Mucosa of rectum (tissue), 2 donors: ENCODE measurements at regions not wholly inside any gene's neighbourhood (a gene's known extent, or its start where the extent isn't known, plus 50 kb on each side); places are given as distances from the start of the nearest gene placed in this dataset.

Source experiments
- H3K27ac ChIP-seq, 2 donors: one replicate each; pipeline ENCODE4 v1.7.0; 2013; ENCODE audit warnings: inconsistent platforms in 2 of 2, low read depth in 2 of 2, low read length in 2 of 2
- H3K27me3 ChIP-seq, 2 donors: one replicate each; pipeline ENCODE4 v1.7.0; 2013; ENCODE audit warnings: low read length in 2 of 2; ENCODE audit not compliant: control insufficient read depth in 2 of 2, insufficient read depth in 2 of 2
- H3K36me3 ChIP-seq, 2 donors: one replicate each; pipeline ENCODE4 v1.7.0; 2013; ENCODE audit warnings: low read length in 2 of 2; ENCODE audit not compliant: control insufficient read depth in 2 of 2, insufficient read depth in 2 of 2
- H3K4me1 ChIP-seq, 2 donors: one replicate each; pipeline ENCODE4 v1.7.0; 2013; ENCODE audit warnings: low read length in 2 of 2, mild to moderate bottlenecking in 1 of 2; ENCODE audit not compliant: control insufficient read depth in 2 of 2, insufficient read depth in 2 of 2
- H3K4me3 ChIP-seq, 2 donors: one replicate each; pipeline ENCODE4 v1.7.0; 2013; ENCODE audit warnings: low read length in 2 of 2
- H3K9ac ChIP-seq, 2 donors: one replicate each; pipeline ENCODE4 v1.7.0; 2013; ENCODE audit warnings: low read length in 2 of 2, low read depth in 1 of 2, mild to moderate bottlenecking in 1 of 2
- H3K9me3 ChIP-seq, 2 donors: one replicate each; pipeline ENCODE4 v1.7.0; 2013; ENCODE audit warnings: low read length in 2 of 2; ENCODE audit not compliant: control insufficient read depth in 2 of 2
- donor health status: healthy.
- donor health status: Normal muscosa, but diverticular disease.

GRCh38 chr10:59055045-59055444, 121.4 kb upstream of the PHYHIPL start:
- Histone ChIP-seq H3K27ac (no peak overlapping the region), H3K27me3 (no peaks in the 10 kb centered on the region), H3K9ac (no peak overlapping the region), H3K4me1 (no peaks in the 10 kb centered on the region), H3K4me3 (no peak overlapping the region), H3K9me3 (no peaks in the 10 kb centered on the region), H3K36me3 (no peaks in the 10 kb centered on the region)

- H3K36me3 ChIP-seq: no peaks in the 10 kb centered on the region
- H3K9ac ChIP-seq: no peak overlapping the region
- no peak overlapping the region for H3K4me3 ChIP-seq
- H3K9me3 ChIP-seq: no peaks in the 10 kb centered on the region
- no peaks in the 10 kb centered on the region for H3K27me3 ChIP-seq
- no peaks in the 10 kb centered on the region for H3K4me1 ChIP-seq
- H3K27ac ChIP-seq: no peak overlapping the region
These were observed 119.1 kb upstream of the PHYHIPL start for GRCh38 chr10:59057345-59057744.

GRCh38 chr10:59060852-59061251, 115.6 kb upstream of the PHYHIPL start:
- H3K4me1 ChIP-seq: no peaks in the 10 kb centered on the region
- no peak overlapping the region for H3K9ac ChIP-seq
- H3K36me3 ChIP-seq: no peaks in the 10 kb centered on the region
- H3K27ac ChIP-seq: no peak overlapping the region
- no peaks in the 10 kb centered on the region for H3K27me3 ChIP-seq
- H3K4me3 ChIP-seq: no peak overlapping the region
- H3K9me3 ChIP-seq: no peaks in the 10 kb centered on the region

- H3K36me3 ChIP-seq: no peaks in the 10 kb centered on the region
- no peak overlapping the region for H3K9ac ChIP-seq
- H3K4me1 ChIP-seq: no peaks in the 10 kb centered on the region
- no peaks in the 10 kb centered on the region for H3K27me3 ChIP-seq
- H3K27ac ChIP-seq: no peak overlapping the region
- no peaks in the 10 kb centered on the region for H3K9me3 ChIP-seq
- H3K4me3 ChIP-seq: no peak overlapping the region
These were observed 113.0 kb upstream of the PHYHIPL start for GRCh38 chr10:59063491-59063890.

GRCh38 chr10:59064080-59064692, 112.3 kb upstream of the PHYHIPL start:
- H3K9ac ChIP-seq: no peak overlapping the region
- no peak overlapping the region for H3K27ac ChIP-seq
- H3K27me3 ChIP-seq: no peaks in the 10 kb centered on the region
- H3K9me3 ChIP-seq: no peaks in the 10 kb centered on the region
- H3K4me3 ChIP-seq: no peak overlapping the region
- no peaks in the 10 kb centered on the region for H3K4me1 ChIP-seq
- no peaks in the 10 kb centered on the region for H3K36me3 ChIP-seq

GRCh38 chr10:59064759-59065539, 111.5 kb upstream of the PHYHIPL start:
- Histone ChIP-seq H3K4me1 (no peaks in the 10 kb centered on the region), H3K9ac (no peak overlapping the region), H3K27ac (no peak overlapping the region), H3K27me3 (no peaks in the 10 kb centered on the region), H3K4me3 (no peak overlapping the region), H3K36me3 (no peaks in the 10 kb centered on the region), H3K9me3 (no peaks in the 10 kb centered on the region)

- Histone ChIP-seq H3K36me3 (no peaks in the 10 kb centered on the region), H3K27me3 (no peaks in the 10 kb centered on the region), H3K4me3 (no peak overlapping the region), H3K4me1 (no peaks in the 10 kb centered on the region), H3K27ac (no peak overlapping the region), H3K9ac (no peak overlapping the region), H3K9me3 (no peaks in the 10 kb centered on the region)
These were observed 107.8 kb upstream of the PHYHIPL start for GRCh38 chr10:59068581-59069191.

GRCh38 chr10:59072038-59072437, 104.4 kb upstream of the PHYHIPL start:
- Histone ChIP-seq H3K36me3 (no peaks in the 10 kb centered on the region), H3K9me3 (no peaks in the 10 kb centered on the region), H3K4me1 (no peaks in the 10 kb centered on the region), H3K9ac (no peak overlapping the region), H3K27me3 (no peaks in the 10 kb centered on the region), H3K4me3 (no peak overlapping the region), H3K27ac (no peak overlapping the region)

- Histone ChIP-seq H3K4me1 (no peaks in the 10 kb centered on the region), H3K9me3 (no peaks in the 10 kb centered on the region), H3K4me3 (no peak overlapping the region), H3K27ac (no peak overlapping the region), H3K27me3 (no peaks in the 10 kb centered on the region), H3K36me3 (no peaks in the 10 kb centered on the region), H3K9ac (no peak overlapping the region)
These were observed 102.9 kb upstream of the PHYHIPL start for GRCh38 chr10:59073456-59074053.

GRCh38 chr10:59075576-59075975, 100.9 kb upstream of the PHYHIPL start:
- H3K9me3 ChIP-seq: no peaks in the 10 kb centered on the region
- H3K4me1 ChIP-seq: no peaks in the 10 kb centered on the region
- H3K9ac ChIP-seq: no peak overlapping the region
- no peak overlapping the region for H3K27ac ChIP-seq
- no peaks in the 10 kb centered on the region for H3K36me3 ChIP-seq
- H3K27me3 ChIP-seq: no peaks in the 10 kb centered on the region
- no peak overlapping the region for H3K4me3 ChIP-seq
